Uterus (tissue), 3 donors: ENCODE measurements at regions not wholly inside any gene's neighbourhood (a gene's known extent, or its start where the extent isn't known, plus 50 kb on each side); places are given as distances from the start of the nearest gene placed in this dataset.

Source experiments
- DNase-seq, 2 donors: peaks; one replicate each; pipeline ENCODE4 v3.0.0-alpha.2; 2019 to 2020
- H3K27ac ChIP-seq, 2 donors: fragments of 200-600 bp; sonication (generic); 1 replicate in 1 of 2; 2 replicates in 1 of 2; pipeline ENCODE4 v1.5.1; 2016 to 2018
- H3K27me3 ChIP-seq, 2 donors: fragments of 200-600 bp; sonication (generic); one replicate each; pipeline ENCODE4 v1.5.1; 2018 to 2019; ENCODE audit warnings: control low read depth in 1 of 2
- H3K36me3 ChIP-seq, 2 donors: fragments of 200-600 bp; sonication (generic); one replicate each; pipeline ENCODE4 v1.5.1; 2019; ENCODE audit warnings: control low read depth in 1 of 2
- H3K4me1 ChIP-seq, 2 donors: fragments of 200-600 bp; sonication (generic); one replicate each; pipeline ENCODE4 v1.5.1; 2018 to 2019; ENCODE audit warnings: control low read depth in 1 of 2
- H3K4me3 ChIP-seq, 2 donors: fragments of 200-600 bp; sonication (generic); 1 replicate in 1 of 2; 2 replicates in 1 of 2; pipeline ENCODE4 v1.5.1; 2018 to 2019; ENCODE audit warnings: mild to moderate bottlenecking in 1 of 2
- H3K9me3 ChIP-seq, 2 donors: fragments of 200-600 bp; sonication (generic); one replicate each; pipeline ENCODE4 v1.5.1; 2019; ENCODE audit warnings: control low read depth in 1 of 2
- POLR2A ChIP-seq, 2 donors: fragments of 450-650 bp; IDR thresholded peaks; one replicate each; pipeline ENCODE4 v1.6.1; 2016; ENCODE audit warnings: antibody characterized with exemption in 2 of 2, mild to moderate bottlenecking in 1 of 2, moderate library complexity in 1 of 2
- intact Hi-C: fragments of 100-400 bp; cut with DNase I; formaldehyde crosslinking; loops from one replicate; pipeline ENCODE4 v1.15.1; 2023; ENCODE audit warnings: low total_unique reads
- TF ChIP-seq, protein P1 (sequence below), 4 experiments: fragments of 200-600 bp in 2 of 4; fragments of 450-650 bp in 2 of 4; sonication (generic) in 2 of 4; IDR thresholded peaks; one replicate each; pipeline ENCODE4 v1.5.1; 2016 to 2019; ENCODE audit warnings: antibody characterized with exemption in 4 of 4, mild to moderate bottlenecking in 2 of 4, moderate library complexity in 1 of 4
- donor health status: DM: yes; HTN: yes; CAD: no.

DNA sequence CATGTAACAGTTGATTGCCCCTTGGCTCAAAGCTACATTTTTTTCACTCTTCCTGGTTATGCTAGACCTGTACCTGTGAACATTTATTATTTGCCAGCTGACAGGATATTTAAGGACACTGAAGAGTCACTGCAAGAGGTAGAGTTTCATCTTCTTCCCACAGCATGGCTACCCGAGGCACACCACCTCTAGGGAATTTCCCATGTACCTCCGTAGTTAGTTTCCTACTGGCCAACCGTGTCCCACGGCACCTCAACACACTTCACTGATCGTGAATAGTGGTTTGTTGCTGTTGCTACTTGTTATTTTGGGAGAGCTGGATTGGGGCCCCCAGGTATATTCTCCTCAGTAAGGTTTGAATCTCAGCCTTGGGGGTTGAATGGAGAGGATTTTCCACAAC is 648.6 kb downstream of the SEMA5A start:
- Histone ChIP-seq H3K4me3 (no peak overlapping the region), H3K4me1 (no peaks in the 10 kb centered on the region), H3K27me3 (no peaks in the 10 kb centered on the region), H3K9me3 (no peaks in the 10 kb centered on the region), H3K27ac (no peak overlapping the region), H3K36me3 (no peaks in the 10 kb centered on the region)
- no peak for DNase-seq
- no peak for TF ChIP-seq POLR2A (IDR thresholded peaks at IDR 0.05)
- TF ChIP-seq, protein P1, sequence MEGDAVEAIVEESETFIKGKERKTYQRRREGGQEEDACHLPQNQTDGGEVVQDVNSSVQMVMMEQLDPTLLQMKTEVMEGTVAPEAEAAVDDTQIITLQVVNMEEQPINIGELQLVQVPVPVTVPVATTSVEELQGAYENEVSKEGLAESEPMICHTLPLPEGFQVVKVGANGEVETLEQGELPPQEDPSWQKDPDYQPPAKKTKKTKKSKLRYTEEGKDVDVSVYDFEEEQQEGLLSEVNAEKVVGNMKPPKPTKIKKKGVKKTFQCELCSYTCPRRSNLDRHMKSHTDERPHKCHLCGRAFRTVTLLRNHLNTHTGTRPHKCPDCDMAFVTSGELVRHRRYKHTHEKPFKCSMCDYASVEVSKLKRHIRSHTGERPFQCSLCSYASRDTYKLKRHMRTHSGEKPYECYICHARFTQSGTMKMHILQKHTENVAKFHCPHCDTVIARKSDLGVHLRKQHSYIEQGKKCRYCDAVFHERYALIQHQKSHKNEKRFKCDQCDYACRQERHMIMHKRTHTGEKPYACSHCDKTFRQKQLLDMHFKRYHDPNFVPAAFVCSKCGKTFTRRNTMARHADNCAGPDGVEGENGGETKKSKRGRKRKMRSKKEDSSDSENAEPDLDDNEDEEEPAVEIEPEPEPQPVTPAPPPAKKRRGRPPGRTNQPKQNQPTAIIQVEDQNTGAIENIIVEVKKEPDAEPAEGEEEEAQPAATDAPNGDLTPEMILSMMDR (IDR thresholded peaks at IDR 0.05), result no peak
- intact Hi-C loops, result no loop called here

DNA sequence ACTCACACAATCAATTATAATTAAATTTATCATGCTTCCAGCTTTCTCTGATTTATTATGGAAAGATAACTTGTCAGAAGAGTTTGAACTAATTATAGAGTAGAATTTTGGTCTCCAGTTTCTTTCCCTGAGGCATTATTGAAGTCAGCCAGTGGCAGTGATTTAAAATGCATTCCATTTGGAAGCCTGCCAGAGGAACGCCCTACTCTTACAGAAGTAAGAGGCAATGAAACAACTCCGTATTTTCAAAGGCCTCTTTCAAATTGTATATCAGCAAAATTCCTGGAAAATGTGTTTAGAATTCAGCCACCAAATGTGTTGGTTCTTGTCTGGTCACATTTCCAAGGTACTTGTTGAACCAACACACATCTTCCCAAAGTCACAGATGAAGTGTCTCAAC is 640.9 kb downstream of the SEMA5A start:
- Histone ChIP-seq H3K4me3 (no peak overlapping the region), H3K9me3 (no peaks in the 10 kb centered on the region)
- intact Hi-C loops, result no loop called here

DNA sequence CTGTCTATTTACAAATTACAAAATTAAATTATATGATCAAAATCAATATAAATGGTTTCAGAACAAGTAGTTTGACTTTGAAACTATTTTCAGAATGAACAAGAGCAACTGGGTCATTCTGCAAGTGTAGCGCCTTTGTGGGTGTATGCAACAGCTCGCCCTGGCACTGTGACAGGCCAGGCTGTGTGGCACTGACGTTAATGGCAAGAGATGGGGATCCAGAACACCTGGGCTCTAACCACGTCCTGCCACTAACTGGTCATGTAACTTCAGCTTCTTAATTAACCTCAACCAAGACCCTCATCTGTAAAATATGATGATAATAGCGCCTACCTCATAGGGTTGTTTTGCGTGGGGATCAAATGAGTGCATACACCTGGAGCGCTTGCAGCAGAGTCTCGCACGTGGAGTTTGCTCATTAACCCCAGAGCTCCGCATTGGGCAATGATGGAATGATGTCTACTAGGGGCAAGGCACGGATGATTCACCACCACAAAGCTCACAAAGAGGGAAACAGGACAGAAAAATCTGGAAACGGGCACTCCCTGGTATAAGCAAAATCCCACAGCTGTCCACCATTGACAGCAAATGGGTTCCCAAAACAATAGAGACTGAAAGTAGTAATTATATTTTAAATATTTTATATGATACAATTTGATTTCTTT is 639.4 kb downstream of the SEMA5A start:
- no peak overlapping the region for H3K4me3 ChIP-seq
- H3K27ac ChIP-seq, result no peak overlapping the region
- no peaks in the 10 kb centered on the region for H3K9me3 ChIP-seq
- no peak for DNase-seq
- no peaks in the 10 kb centered on the region for H3K36me3 ChIP-seq
- no peaks in the 10 kb centered on the region for H3K4me1 ChIP-seq
- TF ChIP-seq, protein P1 (IDR thresholded peaks at IDR 0.05), result no peak
- no peak for TF ChIP-seq POLR2A (IDR thresholded peaks at IDR 0.05)
- no peaks in the 10 kb centered on the region for H3K27me3 ChIP-seq
- intact Hi-C loops, result no loop called here

More for the DNA sequence above, 640.9 kb downstream of the SEMA5A start:
- Histone ChIP-seq H3K36me3 (no peaks in the 10 kb centered on the region), H3K4me1 (no peaks in the 10 kb centered on the region), H3K27me3 (no peaks in the 10 kb centered on the region), H3K27ac (no peak overlapping the region)
- TF ChIP-seq POLR2A (IDR thresholded peaks at IDR 0.05), result no peak
- TF ChIP-seq, protein P1 (IDR thresholded peaks at IDR 0.05), result no peak
- no peak for DNase-seq

DNA sequence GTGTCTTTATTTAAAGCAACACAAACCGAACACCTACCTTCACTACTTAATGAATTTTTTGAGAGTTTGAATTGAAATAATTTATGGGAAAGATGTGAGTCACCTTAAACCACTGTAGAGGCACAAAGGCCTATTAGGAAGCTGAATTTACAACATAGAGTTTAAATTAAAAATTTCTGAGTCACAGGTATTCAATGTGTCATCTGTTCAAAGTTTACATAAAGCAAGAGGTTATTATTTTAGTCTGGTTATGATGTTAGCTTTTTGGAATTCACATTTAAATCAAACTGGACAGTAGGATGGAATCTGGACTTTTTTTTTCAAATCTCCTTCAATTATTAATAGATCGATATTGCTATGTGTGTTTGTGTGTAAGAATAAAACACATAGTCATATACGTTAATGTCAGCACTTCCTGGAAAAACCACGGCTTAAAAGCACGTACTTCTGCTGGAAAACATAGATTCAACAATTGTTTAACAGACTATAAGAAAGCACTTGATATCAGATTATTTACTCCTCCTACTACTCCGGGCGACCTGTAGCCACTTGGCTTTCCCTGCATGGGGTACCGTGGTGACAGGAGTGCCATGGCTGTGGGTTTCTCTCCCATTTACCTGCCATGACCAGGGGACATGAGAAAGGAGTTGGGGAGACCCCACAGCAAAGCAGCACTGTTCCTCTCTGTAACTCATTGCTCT is 638.6 kb downstream of the SEMA5A start:
- Histone ChIP-seq H3K27me3 (no peaks in the 10 kb centered on the region), H3K27ac (no peak overlapping the region), H3K9me3 (no peaks in the 10 kb centered on the region), H3K4me3 (no peak overlapping the region), H3K4me1 (no peaks in the 10 kb centered on the region), H3K36me3 (no peaks in the 10 kb centered on the region)
- TF ChIP-seq, protein P1 (IDR thresholded peaks at IDR 0.05), result no peak
- no peak for TF ChIP-seq POLR2A (IDR thresholded peaks at IDR 0.05)
- intact Hi-C loops, result no loop called here
- DNase-seq, result no peak

DNA sequence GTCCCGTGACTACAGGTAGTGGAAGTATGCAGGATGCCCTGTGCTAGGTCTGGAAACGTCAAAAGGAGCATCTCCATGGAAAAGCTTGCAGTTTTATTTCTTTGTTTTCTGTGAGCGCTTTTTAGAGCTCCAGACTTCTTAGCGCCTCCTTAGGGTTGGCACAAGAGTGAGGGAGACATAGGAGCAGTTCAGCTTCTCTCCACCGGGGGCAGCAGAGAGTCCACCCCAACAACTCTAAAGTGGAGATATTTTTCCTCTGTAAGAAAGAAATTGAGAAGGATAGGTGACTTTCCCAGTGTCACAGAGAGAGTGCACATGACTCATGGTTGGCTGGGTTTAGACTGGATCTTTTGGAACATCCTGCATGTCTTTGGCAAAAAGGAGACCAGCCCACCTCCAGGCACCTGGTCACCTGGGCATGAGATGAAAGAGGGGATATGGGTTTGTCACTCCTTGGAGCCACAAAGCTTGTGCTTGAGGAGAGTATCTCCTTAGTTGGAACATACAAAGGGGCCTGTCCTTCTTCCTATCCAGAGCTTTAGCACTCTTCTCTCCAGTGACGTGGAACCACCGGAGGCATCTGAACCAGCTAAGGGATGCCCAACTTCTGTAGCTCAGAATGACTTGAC is 637.7 kb downstream of the SEMA5A start:
- H3K9me3 ChIP-seq, result no peaks in the 10 kb centered on the region
- H3K36me3 ChIP-seq, result no peaks in the 10 kb centered on the region
- DNase-seq, result no peak
- TF ChIP-seq, protein P1 (IDR thresholded peaks at IDR 0.05), result no peak
- TF ChIP-seq POLR2A (IDR thresholded peaks at IDR 0.05), result no peak
- H3K4me1 ChIP-seq, result no peaks in the 10 kb centered on the region
- intact Hi-C loops, result no loop called here
- no peak overlapping the region for H3K27ac ChIP-seq
- H3K27me3 ChIP-seq, result no peaks in the 10 kb centered on the region
- H3K4me3 ChIP-seq, result no peak overlapping the region
